Heart left ventricle (tissue), 16 donors: ENCODE measurements at regions not wholly inside any gene's neighbourhood (a gene's known extent, or its start where the extent isn't known, plus 50 kb on each side); places are given as distances from the start of the nearest gene placed in this dataset.
A peak's percentile ranks its signal among the peaks of the same experiment; 100 is the strongest.
"Not testable (repeated sequence)": the region's sequence is repeated elsewhere in the genome, so short reads cannot be mapped to it uniquely, and the experiment has no call there.

Experiments used
- ATAC-seq, 4 donors: fragments of 200-7000 bp; cut with Tn5 transposase; one replicate each; pipeline ENCODE4 v1.9.1; 2020 to 2022; ENCODE audit warnings: moderate library complexity in 4 of 4, mild to moderate bottlenecking in 3 of 4, moderate number of reproducible peaks in 1 of 4
- DNase-seq, 5 donors: peaks; one replicate each; pipeline ENCODE4 v3.0.0-alpha.2; 2020
- H3K27ac ChIP-seq, 12 donors: fragments of 200-600 bp; sonication (generic) in 4 of 12; one replicate each; pipeline versions ENCODE4 v1.5.0 to v1.8.0; 2016 to 2022; ENCODE audit warnings: mild to moderate bottlenecking in 2 of 12
- H3K27me3 ChIP-seq, 9 donors: fragments of 200-600 bp; sonication (generic) in 2 of 9; one replicate each; pipeline versions ENCODE4 v1.5.1 to v1.8.0; 2016 to 2022; ENCODE audit warnings: mild to moderate bottlenecking in 3 of 9
- H3K36me3 ChIP-seq, 9 donors: fragments of 200-600 bp; sonication (generic) in 2 of 9; one replicate each; pipeline versions ENCODE4 v1.5.0 to v1.8.0; 2018 to 2022; ENCODE audit warnings: mild to moderate bottlenecking in 2 of 9
- H3K4me1 ChIP-seq, 12 donors: fragments of 200-600 bp; sonication (generic) in 4 of 12; one replicate each; pipeline versions ENCODE4 v1.5.0 to v1.8.0; 2016 to 2022; ENCODE audit warnings: mild to moderate bottlenecking in 3 of 12
- H3K4me3 ChIP-seq, 12 donors: fragments of 200-600 bp; sonication (generic) in 4 of 12; one replicate each; pipeline versions ENCODE4 v1.5.0 to v1.8.0; 2017 to 2022; ENCODE audit warnings: mild to moderate bottlenecking in 9 of 12, moderate library complexity in 4 of 12
- H3K9me3 ChIP-seq, 12 donors: fragments of 200-600 bp; sonication (generic) in 4 of 12; one replicate each; pipeline versions ENCODE4 v1.5.0 to v1.8.0; 2016 to 2022; ENCODE audit warnings: mild to moderate bottlenecking in 1 of 12
- POLR2A ChIP-seq, 2 donors: fragments of 450-650 bp; IDR thresholded peaks; one replicate each; pipeline ENCODE4 v1.6.1; 2017; ENCODE audit warnings: antibody characterized with exemption in 2 of 2, mild to moderate bottlenecking in 2 of 2, moderate library complexity in 2 of 2
- WGBS, 4 donors: extraction: QIAGEN DNeasy Blood & Tissue Kit in 2 of 4; methylation state at CpG; one replicate each; pipeline versions ENCODE4 v1.1.5 to v1.1.7; 2013 to 2018; 5-methylcytosine and 5-hydroxymethylcytosine counted together
- intact Hi-C, 10 donors: fragments of 100-400 bp; cut with DNase I; formaldehyde crosslinking; loops; one replicate each; pipeline versions ENCODE4 v1.11.1 to v1.14.2; 2022
- TF ChIP-seq, protein P1 (sequence below), 12 donors: fragments of 200-600 bp; sonication (generic) in 4 of 12; IDR thresholded peaks; one replicate each; pipeline versions ENCODE4 v1.5.0 to v1.8.0; 2018 to 2022; ENCODE audit warnings: antibody characterized with exemption in 12 of 12, mild to moderate bottlenecking in 5 of 12
- donor health status: ischemic (EF 13 %, LVEDD 7.1; RV severe dilation, severe dysfunction).
- donor health status: healthy with polysubstance abuse.
- donor health status: DM: no; HTN: yes; CAD: no.
- donor health status: DM: no; HTN: no; CAD: no.
- donor health status: ischemic (EF 25% LVEDD 6.9; RV normal size, moderate dysfunction).
- donor health status: ischemic (EF 25% LVEDD 5.7; RV mildly dilated, moderate dysfunction).
- donor health status: healthy.
- donor health status: DM: yes; HTN: yes; CAD: no.
- donor health status: ischemic (EF 35%, LVEDD 5.7; RV mildly dilated, moderate dysfunction).
- donor health status: nonischemic (EF 11% LVEDD 7.7; RV severe dilation, severe dysfunction).
- donor health status: DM: yes; HTN: yes; CAD: no.
- donor health status: PGD.
- donor health status: ischemic (EF 29% LVEDD 5.4; RV normal size, mild dysfunction).
- donor health status: nonischemic (EF 23%, LVEDD 6.1; RV moderate dilation, normal function).

GRCh38 chr14:86911486-86911885 lies 1081.5 kb downstream of the GALC start:
- no peaks in the 10 kb centered on the region for H3K4me1 ChIP-seq
- H3K9me3 ChIP-seq: no peaks in the 10 kb centered on the region
- no peak overlapping the region for H3K27ac ChIP-seq
- intact Hi-C loops: no loop called here
- DNase-seq (no peak), ATAC-seq (no peak)
- TF ChIP-seq, protein P1, sequence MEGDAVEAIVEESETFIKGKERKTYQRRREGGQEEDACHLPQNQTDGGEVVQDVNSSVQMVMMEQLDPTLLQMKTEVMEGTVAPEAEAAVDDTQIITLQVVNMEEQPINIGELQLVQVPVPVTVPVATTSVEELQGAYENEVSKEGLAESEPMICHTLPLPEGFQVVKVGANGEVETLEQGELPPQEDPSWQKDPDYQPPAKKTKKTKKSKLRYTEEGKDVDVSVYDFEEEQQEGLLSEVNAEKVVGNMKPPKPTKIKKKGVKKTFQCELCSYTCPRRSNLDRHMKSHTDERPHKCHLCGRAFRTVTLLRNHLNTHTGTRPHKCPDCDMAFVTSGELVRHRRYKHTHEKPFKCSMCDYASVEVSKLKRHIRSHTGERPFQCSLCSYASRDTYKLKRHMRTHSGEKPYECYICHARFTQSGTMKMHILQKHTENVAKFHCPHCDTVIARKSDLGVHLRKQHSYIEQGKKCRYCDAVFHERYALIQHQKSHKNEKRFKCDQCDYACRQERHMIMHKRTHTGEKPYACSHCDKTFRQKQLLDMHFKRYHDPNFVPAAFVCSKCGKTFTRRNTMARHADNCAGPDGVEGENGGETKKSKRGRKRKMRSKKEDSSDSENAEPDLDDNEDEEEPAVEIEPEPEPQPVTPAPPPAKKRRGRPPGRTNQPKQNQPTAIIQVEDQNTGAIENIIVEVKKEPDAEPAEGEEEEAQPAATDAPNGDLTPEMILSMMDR (IDR thresholded peaks at IDR 0.05): no peak
- WGBS, 4 donors: 76 to 80% (median 79%) methylated on average over 6 of the region's 6 CpGs
- no peak overlapping the region for H3K4me3 ChIP-seq
- H3K36me3 ChIP-seq: no peaks in the 10 kb centered on the region
- no peaks in the 10 kb centered on the region for H3K27me3 ChIP-seq

- 90 to 97% (median 96%) methylated on average over 2 to 48 of the region's 48 CpGs for WGBS, 4 donors
- H3K36me3 ChIP-seq, H3K4me3 ChIP-seq, H3K9me3 ChIP-seq, intact Hi-C loops, H3K27ac ChIP-seq, H3K4me1 ChIP-seq, H3K27me3 ChIP-seq, ATAC-seq: not testable (repeated sequence)
- DNase-seq: peak in 1 of 5 donors; percentile 57
These were observed 1087.5 kb downstream of the GALC start for GRCh38 chr14:86905386-86905926.

GRCh38 chr14:86902176-86902950 lies 1090.6 kb downstream of the GALC start:
- Histone ChIP-seq H3K9me3 (no peaks in the 10 kb centered on the region), H3K36me3 (no peaks in the 10 kb centered on the region), H3K27ac (no peak overlapping the region), H3K4me1 (no peaks in the 10 kb centered on the region), H3K27me3 (no peaks in the 10 kb centered on the region), H3K4me3 (no peak overlapping the region)
- 55 to 60% (median 58%) methylated on average over 7 of the region's 7 CpGs for WGBS, 4 donors
- ATAC-seq (no peak), DNase-seq (no peak)
- TF ChIP-seq, protein P1 (IDR thresholded peaks at IDR 0.05): no peak
- no peak for TF ChIP-seq POLR2A (IDR thresholded peaks at IDR 0.05)
- intact Hi-C loops: no loop called here

GRCh38 chr14:86897704-86898513 lies 1095.1 kb downstream of the GALC start:
- intact Hi-C loops: no loop called here
- TF ChIP-seq, protein P1 (IDR thresholded peaks at IDR 0.05): no peak
- no peak for TF ChIP-seq POLR2A (IDR thresholded peaks at IDR 0.05)
- ATAC-seq: no peak
- H3K36me3 ChIP-seq: no peaks in the 10 kb centered on the region
- H3K4me3 ChIP-seq: no peak overlapping the region
- H3K4me1 ChIP-seq: no peaks in the 10 kb centered on the region
- no peaks in the 10 kb centered on the region for H3K9me3 ChIP-seq
- no peak overlapping the region for H3K27ac ChIP-seq
- H3K27me3 ChIP-seq: no peaks in the 10 kb centered on the region
- 76 to 82% (median 80%) methylated on average over 4 of the region's 4 CpGs for WGBS, 4 donors
- no peak for DNase-seq
